GM12878 (cell line): ENCODE measurements at regions not wholly inside any gene's neighbourhood (a gene's known extent, or its start where the extent isn't known, plus 50 kb on each side); places are given as distances from the start of the nearest gene placed in this dataset.

Experiments
- ATAC-seq: fragments of 200-7000 bp; cut with Tn5 transposase; 3 replicates; pipeline ENCODE4 v1.9.1; 2020; ENCODE audit warnings: mild to moderate bottlenecking, moderate library complexity
- BruUV-seq: library from RNA; stranded (reverse); fragments of 400-500 nt; replicated peaks from 2 replicates; lab custom pipeline; 2021; lab: Mats Ljungman, UMichigan
- CTCF ChIA-PET: fragments of 300-600 bp; sonication (Branson Sonifier 250); formaldehyde crosslinking; extraction: SDS; loops from one replicate; lab custom pipeline; 2021; ENCODE audit warnings: inconsistent platforms; lab: Yijun Ruan, JAX
- POLR2A ChIA-PET: fragments of 350-600 bp; formaldehyde crosslinking; extraction: SDS; loops from one replicate; lab custom pipeline; 2021; ENCODE audit warnings: inconsistent platforms; lab: Charles Lee
- RAD21 ChIA-PET: fragments of 300-600 bp; sonication (Branson Sonifier 250); formaldehyde crosslinking; loops from one replicate; lab custom pipeline; 2023; ENCODE audit warnings: antibody characterized with exemption; ENCODE audit not compliant: unreplicated experiment; lab: Charles Lee
- SMC1A ChIA-PET: fragments of 300-600 bp; sonication (Branson Sonifier 250); formaldehyde crosslinking; loops from one replicate; lab custom pipeline; 2023; ENCODE audit not compliant: unreplicated experiment, uncharacterized antibody; lab: Charles Lee
- DNase-seq: peaks from one replicate; pipeline ENCODE4 v3.0.0-alpha.2; 2011; ENCODE audit warnings: low read depth, low spot score
- FAIRE-seq: peaks from 3 replicates; lab custom pipeline; 2011; peaks lifted over from hg19 to GRCh38; lab: Jason Lieb, UNC
- H2AFZ ChIP-seq: 2 replicates; pipeline ENCODE4 v1.6.0; 2011; ENCODE audit warnings: low read depth, low read length, control low read depth; ENCODE audit not compliant: control insufficient read depth
- H3K27ac ChIP-seq: 2 replicates; pipeline ENCODE4 v1.5.1; 2011; ENCODE audit warnings: control low read depth; ENCODE audit not compliant: control insufficient read depth, insufficient read depth
- H3K27me3 ChIP-seq, 2 experiments: replicated peaks in 1 of 2; 2 replicates each; pipeline versions ENCODE4 v1.6.0 to v1.6.1; 2011; ENCODE audit warnings: low read length in 1 of 2; ENCODE audit not compliant: control insufficient read depth in 2 of 2, insufficient read depth in 2 of 2
- H3K36me3 ChIP-seq, 2 experiments: 2 replicates each; pipeline ENCODE4 v1.5.1; 2011; ENCODE audit warnings: low read length in 1 of 2; ENCODE audit not compliant: control insufficient read depth in 2 of 2, insufficient read depth in 2 of 2
- H3K4me1 ChIP-seq: 2 replicates; pipeline ENCODE4 v1.6.1; 2011; ENCODE audit warnings: mild to moderate bottlenecking, low read length, moderate library complexity, mixed read lengths; ENCODE audit not compliant: control insufficient read depth, insufficient read depth
- H3K4me2 ChIP-seq: 2 replicates; pipeline ENCODE4 v1.6.0; 2011; ENCODE audit warnings: control low read depth; ENCODE audit not compliant: control insufficient read depth, insufficient read depth
- H3K4me3 ChIP-seq: fragments of 200-600 bp; sonication (generic); 2 replicates; pipeline ENCODE4 v1.5.1; 2016
- H3K79me2 ChIP-seq: 2 replicates; pipeline ENCODE4 v1.6.0; 2011; ENCODE audit warnings: low read length; ENCODE audit not compliant: control insufficient read depth, insufficient read depth
- H3K9ac ChIP-seq: 2 replicates; pipeline ENCODE4 v1.8.0; 2011; ENCODE audit warnings: low read length, control low read depth, mixed read lengths; ENCODE audit not compliant: control insufficient read depth, insufficient read depth
- H3K9me3 ChIP-seq: replicated peaks from 3 replicates; pipeline ENCODE4 v1.5.1; 2011; ENCODE audit warnings: mild to moderate bottlenecking, low read length; ENCODE audit not compliant: control insufficient read depth, insufficient read depth
- H4K20me1 ChIP-seq: 2 replicates; pipeline ENCODE4 v1.6.0; 2011; ENCODE audit not compliant: control insufficient read depth, insufficient read depth
- BHLHE40 ChIP-seq, 2 experiments: fragments of 450-650 bp in 1 of 2; IDR thresholded peaks; 2 replicates each; pipeline ENCODE4 v1.6.1; 2011 to 2017; ENCODE audit warnings: low read depth in 2 of 2, borderline replicate concordance in 1 of 2, improper control_type of control experiment in 1 of 2, low read length in 1 of 2, mild to moderate bottlenecking in 1 of 2
- CBX3 ChIP-seq: fragments of 200-600 bp; sonication (generic); IDR thresholded peaks from 2 replicates; pipeline ENCODE4 v1.6.1; 2016; ENCODE audit warnings: low read depth, borderline replicate concordance
- E4F1 ChIP-seq: fragments of 450-650 bp; IDR thresholded peaks from 2 replicates; pipeline ENCODE4 v1.6.1; 2018; ENCODE audit warnings: borderline replicate concordance, mild to moderate bottlenecking; ENCODE audit not compliant: partially characterized antibody
- HDAC2 ChIP-seq: fragments of 200-600 bp; sonication (generic); IDR thresholded peaks from 2 replicates; pipeline ENCODE4 v1.6.1; 2017
- LARP7 ChIP-seq: fragments of 450-650 bp; IDR thresholded peaks from 2 replicates; pipeline ENCODE4 v1.6.1; 2017; ENCODE audit warnings: mild to moderate bottlenecking
- MLLT1 ChIP-seq: fragments of 450-650 bp; IDR thresholded peaks from 2 replicates; pipeline ENCODE4 v1.6.1; 2016; ENCODE audit warnings: mild to moderate bottlenecking
- RCOR1 ChIP-seq: conservative IDR thresholded peaks from 2 replicates; pipeline ENCODE4 v1.6.1; 2012; ENCODE audit warnings: low read depth, low read length, improper control_type of control experiment
- RFX5 ChIP-seq: IDR thresholded peaks from 2 replicates; pipeline ENCODE4 v1.6.1; 2011; ENCODE audit warnings: low read depth, low read length, improper control_type of control experiment
- SMC3 ChIP-seq: IDR thresholded peaks from 2 replicates; pipeline ENCODE4 v1.6.1; 2011; ENCODE audit warnings: low read length, improper control_type of control experiment, borderline replicate concordance
- SRF ChIP-seq, 2 experiments: IDR thresholded peaks; 2 replicates each; pipeline ENCODE4 v1.6.1; 2011; ENCODE audit warnings: low read depth in 2 of 2, low read length in 2 of 2, mild to moderate bottlenecking in 1 of 2, moderate library complexity in 1 of 2
- STAT1 ChIP-seq: fragments of 450-650 bp; conservative IDR thresholded peaks from 2 replicates; pipeline ENCODE4 v1.6.1; 2014; ENCODE audit warnings: antibody characterized with exemption, mild to moderate bottlenecking
- TCF12 ChIP-seq: IDR thresholded peaks from 2 replicates; pipeline ENCODE4 v1.6.1; 2011; ENCODE audit warnings: low read depth, mild to moderate bottlenecking, low read length
- ZNF274 ChIP-seq: IDR thresholded peaks from one replicate; pipeline ENCODE4 v1.8.0; 2011; ENCODE audit not compliant: insufficient read length, insufficient read depth
- WGBS: methylation state at CpG from one replicate; pipeline ENCODE4 v1.1.6; 2016; ENCODE audit warnings: low lambda C conversion rate; ENCODE audit not compliant: insufficient replicate concordance, insufficient coverage; ENCODE audit errors: missing lambda C conversion rate; 5-methylcytosine and 5-hydroxymethylcytosine counted together
- in situ Hi-C: fragments of 300-500 bp; cut with MboI; formaldehyde crosslinking; loops from 9 replicates; pipeline ENCODE4 v1.14.3; 2018; ENCODE audit warnings: mixed read lengths
- intact Hi-C: fragments of 100-400 bp; cut with micrococcal nuclease; formaldehyde crosslinking; loops from one replicate; pipeline ENCODE4 v1.14.2; 2022; ENCODE audit not compliant: unreplicated experiment
- TF ChIP-seq, protein P1 (sequence below): IDR thresholded peaks from 2 replicates; pipeline ENCODE4 v1.6.1; 2011; ENCODE audit warnings: borderline replicate concordance, low read depth, mild to moderate bottlenecking, moderate library complexity, low read length; ENCODE audit not compliant: insufficient read depth, poor library complexity, severe bottlenecking

DNA sequence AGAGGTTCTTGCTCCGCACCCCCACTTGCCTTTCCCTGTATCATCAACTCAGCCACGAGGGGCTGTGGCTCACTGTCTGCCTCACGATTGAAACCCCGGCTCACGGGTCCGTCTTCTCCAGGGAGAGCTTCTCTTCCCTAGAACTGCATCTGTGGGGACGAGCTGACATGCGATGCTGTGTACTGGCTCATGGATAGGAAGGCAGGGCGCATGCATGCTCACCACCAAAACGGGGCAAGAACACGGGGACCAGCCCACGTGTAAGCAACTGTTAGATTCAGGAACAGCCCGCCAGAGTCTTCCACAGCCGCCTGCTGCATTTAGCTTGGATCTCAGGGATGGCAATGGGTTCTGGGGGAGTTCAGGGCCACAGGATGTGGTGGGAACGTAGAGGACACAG lies 275.9 kb upstream of the CDH4 start:
- Histone ChIP-seq H3K79me2 (no peaks in the 10 kb centered on the region), H3K36me3 (no peaks in the 10 kb centered on the region), H3K4me1 (no peaks in the 10 kb centered on the region), H3K27me3 (no peaks in the 10 kb centered on the region), H3K9me3 (no peaks in the 10 kb centered on the region; the same call in 2 of the 3 replicates), H3K4me2 (no peak overlapping the region), H2AFZ (no peak overlapping the region), H3K4me3 (no peak overlapping the region), H3K9ac (no peak overlapping the region), H3K27ac (no peak overlapping the region), H4K20me1 (no peaks in the 10 kb centered on the region)
- FAIRE-seq (no peak), DNase-seq (no peak), ATAC-seq (no peak)
- no peak for TF ChIP-seq RFX5
- TF ChIP-seq STAT1: no peak
- no TSS peak for BruUV-seq
- ChIA-PET POLR2A (no interaction called here), SMC1A (no interaction called here), CTCF (no interaction called here), RAD21 (no interaction called here)
- in situ Hi-C loops (loop anchor here (25.0 kb wide), 2 partner anchors 461 to 861 kb away; no protein-coding TSS in a partner anchor), intact Hi-C loops (no loop called here)
- 41% methylated on average over 15 of the region's 15 CpGs for WGBS

DNA sequence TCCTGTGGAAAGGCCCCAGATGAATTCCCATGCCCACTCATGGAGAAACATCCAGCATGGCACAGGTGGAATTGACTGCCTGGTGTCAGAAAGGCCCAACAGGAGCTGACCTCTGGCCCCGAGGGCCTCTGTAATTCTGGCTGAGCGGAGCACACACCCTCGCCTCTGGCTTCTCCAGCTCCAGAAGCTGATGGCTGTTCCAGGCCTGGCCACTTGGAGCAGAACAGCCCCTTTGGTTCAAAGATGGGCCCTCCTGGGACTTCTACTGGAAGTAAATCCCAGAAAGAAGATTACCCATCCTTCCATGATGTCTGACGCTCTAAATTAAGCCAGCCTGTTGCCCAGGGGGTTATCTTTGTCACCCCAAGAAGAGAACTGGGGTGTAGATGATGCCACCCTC lies 275.1 kb upstream of the CDH4 start:
- DNase-seq: no peak
- Histone ChIP-seq H3K4me3 (no peak overlapping the region), H3K27ac (no peak overlapping the region), H3K4me1 (no peaks in the 10 kb centered on the region), H3K36me3 (no peaks in the 10 kb centered on the region), H3K4me2 (no peak overlapping the region), H3K9me3 (no peaks in the 10 kb centered on the region; the same call in 2 of the 3 replicates), H3K79me2 (no peaks in the 10 kb centered on the region), H4K20me1 (no peaks in the 10 kb centered on the region), H3K27me3 (no peaks in the 10 kb centered on the region), H2AFZ (no peak overlapping the region), H3K9ac (no peak overlapping the region)
- SMC1A ChIA-PET: no interaction called here
- FAIRE-seq: no peak
- intact Hi-C loops: no loop called here
- ATAC-seq: no peak
- POLR2A ChIA-PET: no interaction called here
- no TSS peak for BruUV-seq
- CTCF ChIA-PET: no interaction called here
- in situ Hi-C loops: loop anchor here (25.0 kb wide), 2 partner anchors 460 to 860 kb away; no protein-coding TSS in a partner anchor
- RAD21 ChIA-PET: no interaction called here
- WGBS: 0% methylated on average over 4 of the region's 4 CpGs
- TF ChIP-seq E4F1: no peak
- no peak for TF ChIP-seq ZNF274
- no peak for TF ChIP-seq MLLT1
- no peak for TF ChIP-seq SRF (IDR thresholded peaks at IDR 0.05; ENCODE audit: low read depth in 2 of 2, low read length in 2 of 2)
- no peak for TF ChIP-seq BHLHE40 (IDR thresholded peaks at IDR 0.05; ENCODE audit: borderline replicate concordance in 1 of 2, low read depth in 2 of 2, low read length in 1 of 2)
- no peak for TF ChIP-seq HDAC2
- TF ChIP-seq SMC3: no peak
- no peak for TF ChIP-seq CBX3
- no peak for TF ChIP-seq LARP7
- TF ChIP-seq, protein P1, sequence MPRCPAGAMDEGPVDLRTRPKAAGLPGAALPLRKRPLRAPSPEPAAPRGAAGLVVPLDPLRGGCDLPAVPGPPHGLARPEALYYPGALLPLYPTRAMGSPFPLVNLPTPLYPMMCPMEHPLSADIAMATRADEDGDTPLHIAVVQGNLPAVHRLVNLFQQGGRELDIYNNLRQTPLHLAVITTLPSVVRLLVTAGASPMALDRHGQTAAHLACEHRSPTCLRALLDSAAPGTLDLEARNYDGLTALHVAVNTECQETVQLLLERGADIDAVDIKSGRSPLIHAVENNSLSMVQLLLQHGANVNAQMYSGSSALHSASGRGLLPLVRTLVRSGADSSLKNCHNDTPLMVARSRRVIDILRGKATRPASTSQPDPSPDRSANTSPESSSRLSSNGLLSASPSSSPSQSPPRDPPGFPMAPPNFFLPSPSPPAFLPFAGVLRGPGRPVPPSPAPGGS: no peak
- no peak for TF ChIP-seq TCF12
- no peak for TF ChIP-seq RCOR1
